ENCODE measurements at regions not wholly inside any gene's neighbourhood (a gene's known extent, or its start where the extent isn't known, plus 50 kb on each side); places are given as distances from the start of the nearest gene placed in this dataset.

- DNase-seq (ENCODE audit: low read depth in 2 of 2), result no peak
These were observed 77.2 kb upstream of the SLC34A2 start for GRCh38 chr4:25578432-25578831.

GRCh38 chr4:25580633-25581467 is 74.8 kb upstream of the SLC34A2 start:
- no peak for DNase-seq (ENCODE audit: low read depth in 2 of 2)

- no peak for DNase-seq (ENCODE audit: low read depth in 2 of 2)
These were observed 69.6 kb upstream of the SLC34A2 start for GRCh38 chr4:25585901-25586523.

GRCh38 chr4:25588206-25588605 is 67.4 kb upstream of the SLC34A2 start:
- no peak for DNase-seq (ENCODE audit: low read depth in 2 of 2)

GRCh38 chr4:25590171-25590570 is 65.5 kb upstream of the SLC34A2 start:
- no peak for DNase-seq (ENCODE audit: low read depth in 2 of 2)

GRCh38 chr4:25592736-25593135 is 62.9 kb upstream of the SLC34A2 start:
- no peak for DNase-seq (ENCODE audit: low read depth in 2 of 2)

Measured in dermis microvascular lymphatic vessel endothelial cell (primary cell).